ENCODE measurements at regions not wholly inside any gene's neighbourhood (a gene's known extent, or its start where the extent isn't known, plus 50 kb on each side); places are given as distances from the start of the nearest gene placed in this dataset.

DNA sequence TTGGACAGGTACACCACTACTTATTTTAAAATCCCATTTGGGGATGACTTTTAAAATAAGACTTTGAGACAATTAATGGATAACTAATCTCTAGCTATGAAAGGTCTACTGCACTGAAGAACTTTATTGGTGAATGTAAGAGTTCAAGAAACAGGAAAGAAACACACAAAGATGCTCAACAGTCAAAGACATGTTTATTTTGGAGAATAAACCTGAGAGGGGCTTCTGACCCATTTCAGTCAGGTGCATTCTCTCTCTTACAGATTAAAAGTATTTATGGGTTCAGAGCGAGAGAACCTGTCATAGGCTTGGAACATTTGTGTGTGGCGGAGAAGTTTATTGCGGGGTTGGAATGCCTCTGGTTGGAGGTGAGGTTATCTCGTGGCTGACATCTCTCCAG is 94.3 kb upstream of the USP29 start:
- DNase-seq (ENCODE audit: extremely low spot score, unreplicated experiment), result no peak
- H3K4me3 Mint-ChIP-seq (ENCODE audit: unreplicated experiment), result no peak overlapping the region
- H3K9me3 Mint-ChIP-seq (ENCODE audit: unreplicated experiment), result peaks cover 34% of the 10 kb centered on the region
- no peaks in the 10 kb centered on the region for H3K4me1 Mint-ChIP-seq (ENCODE audit: unreplicated experiment)
- no peaks in the 10 kb centered on the region for H3K36me3 Mint-ChIP-seq (ENCODE audit: unreplicated experiment)
- no peak overlapping the region for H3K27ac Mint-ChIP-seq (ENCODE audit: unreplicated experiment)
- TF ChIP-seq, protein P1, sequence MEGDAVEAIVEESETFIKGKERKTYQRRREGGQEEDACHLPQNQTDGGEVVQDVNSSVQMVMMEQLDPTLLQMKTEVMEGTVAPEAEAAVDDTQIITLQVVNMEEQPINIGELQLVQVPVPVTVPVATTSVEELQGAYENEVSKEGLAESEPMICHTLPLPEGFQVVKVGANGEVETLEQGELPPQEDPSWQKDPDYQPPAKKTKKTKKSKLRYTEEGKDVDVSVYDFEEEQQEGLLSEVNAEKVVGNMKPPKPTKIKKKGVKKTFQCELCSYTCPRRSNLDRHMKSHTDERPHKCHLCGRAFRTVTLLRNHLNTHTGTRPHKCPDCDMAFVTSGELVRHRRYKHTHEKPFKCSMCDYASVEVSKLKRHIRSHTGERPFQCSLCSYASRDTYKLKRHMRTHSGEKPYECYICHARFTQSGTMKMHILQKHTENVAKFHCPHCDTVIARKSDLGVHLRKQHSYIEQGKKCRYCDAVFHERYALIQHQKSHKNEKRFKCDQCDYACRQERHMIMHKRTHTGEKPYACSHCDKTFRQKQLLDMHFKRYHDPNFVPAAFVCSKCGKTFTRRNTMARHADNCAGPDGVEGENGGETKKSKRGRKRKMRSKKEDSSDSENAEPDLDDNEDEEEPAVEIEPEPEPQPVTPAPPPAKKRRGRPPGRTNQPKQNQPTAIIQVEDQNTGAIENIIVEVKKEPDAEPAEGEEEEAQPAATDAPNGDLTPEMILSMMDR (IDR thresholded peaks at IDR 0.05), result no peak
- H3K27me3 Mint-ChIP-seq (ENCODE audit: unreplicated experiment), result no peaks in the 10 kb centered on the region

DNA sequence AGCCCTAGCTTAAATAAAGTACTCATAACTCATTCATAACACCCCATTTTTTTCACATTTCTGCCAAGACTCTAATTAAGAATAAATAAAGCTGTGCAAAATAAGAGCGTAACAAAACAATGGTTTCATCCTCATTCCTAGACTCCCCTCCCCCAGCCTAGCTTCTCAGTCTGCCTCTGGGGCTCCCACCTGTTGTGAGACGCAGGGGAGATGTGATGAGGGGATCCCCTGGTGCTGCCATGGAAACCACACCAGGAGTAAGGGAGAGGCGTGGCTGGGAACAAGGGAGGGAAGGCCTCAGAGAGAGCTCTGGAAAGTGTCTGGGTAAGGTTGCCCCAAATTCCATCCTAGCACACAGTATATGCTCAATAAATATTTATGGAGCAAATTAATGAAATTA is 93.3 kb upstream of the USP29 start:
- no peak overlapping the region for H3K4me3 Mint-ChIP-seq (ENCODE audit: unreplicated experiment)
- no peaks in the 10 kb centered on the region for H3K27me3 Mint-ChIP-seq (ENCODE audit: unreplicated experiment)
- peaks cover 39% of the 10 kb centered on the region for H3K9me3 Mint-ChIP-seq (ENCODE audit: unreplicated experiment)
- no peak overlapping the region for H3K27ac Mint-ChIP-seq (ENCODE audit: unreplicated experiment)
- no peaks in the 10 kb centered on the region for H3K4me1 Mint-ChIP-seq (ENCODE audit: unreplicated experiment)
- TF ChIP-seq, protein P1 (IDR thresholded peaks at IDR 0.05), result no peak
- no peak for DNase-seq (ENCODE audit: extremely low spot score, unreplicated experiment)
- H3K36me3 Mint-ChIP-seq (ENCODE audit: unreplicated experiment), result no peaks in the 10 kb centered on the region

DNA sequence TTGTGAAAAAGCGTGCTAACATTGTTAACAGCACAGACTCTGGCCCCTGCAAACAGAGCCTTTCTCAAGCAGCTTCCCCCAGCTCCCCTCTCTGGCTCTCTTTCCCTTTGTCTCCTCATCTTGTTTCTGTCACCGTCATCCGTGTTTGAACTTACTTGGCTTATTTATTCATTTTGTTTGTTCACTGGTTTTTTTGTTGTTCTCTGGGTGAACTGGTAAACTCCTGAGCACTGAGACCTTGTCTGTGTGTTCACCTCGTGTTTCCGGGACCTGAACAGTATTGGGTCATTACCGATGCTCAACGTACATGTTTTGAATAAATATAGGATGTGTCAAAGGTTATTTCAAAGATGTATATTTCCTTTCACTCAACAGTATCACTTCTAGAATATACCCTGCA is 92.4 kb upstream of the USP29 start:
- DNase-seq (ENCODE audit: extremely low spot score, unreplicated experiment), result no peak
- H3K27me3 Mint-ChIP-seq (ENCODE audit: unreplicated experiment), result no peaks in the 10 kb centered on the region
- no peak overlapping the region for H3K27ac Mint-ChIP-seq (ENCODE audit: unreplicated experiment)
- no peaks in the 10 kb centered on the region for H3K36me3 Mint-ChIP-seq (ENCODE audit: unreplicated experiment)
- no peaks in the 10 kb centered on the region for H3K4me1 Mint-ChIP-seq (ENCODE audit: unreplicated experiment)
- H3K4me3 Mint-ChIP-seq (ENCODE audit: unreplicated experiment), result no peak overlapping the region
- peaks cover 43% of the 10 kb centered on the region for H3K9me3 Mint-ChIP-seq (ENCODE audit: unreplicated experiment)
- TF ChIP-seq, protein P1 (IDR thresholded peaks at IDR 0.05), result no peak

DNA sequence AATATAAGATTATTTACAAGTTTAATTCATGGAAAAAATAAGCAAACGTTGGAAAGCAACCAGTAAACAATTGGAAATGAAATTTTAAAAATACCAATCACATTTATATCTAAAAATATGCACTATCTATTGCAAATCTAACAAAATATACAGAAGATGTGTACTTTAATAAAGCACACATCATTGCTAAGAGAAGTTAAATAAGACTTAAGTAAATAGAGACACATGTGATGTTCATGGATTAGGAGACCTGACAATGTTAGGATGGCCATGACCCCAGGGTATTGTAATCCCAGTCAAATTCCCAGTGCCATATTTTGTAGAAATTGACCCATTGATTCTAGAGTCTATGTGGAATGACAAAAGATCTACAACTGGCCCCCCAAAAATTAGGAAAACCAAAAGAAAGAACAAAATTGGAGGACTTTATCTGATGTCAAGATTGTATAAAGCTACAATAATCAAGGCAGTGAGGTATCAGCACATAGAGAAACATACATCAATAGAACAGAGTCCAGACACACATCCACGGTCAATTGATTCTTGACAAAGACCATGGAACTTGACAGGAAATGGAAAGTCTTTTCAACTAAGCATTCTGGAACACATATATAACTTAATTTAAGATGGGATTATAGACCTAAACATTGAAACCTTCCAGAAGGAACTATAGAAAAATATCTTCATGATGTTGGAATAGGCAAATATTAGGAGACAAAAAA is 90.8 kb upstream of the USP29 start:
- Mint-ChIP-seq H3K9me3 (ENCODE audit: unreplicated experiment) (peaks cover 41% of the 10 kb centered on the region), H3K27me3 (ENCODE audit: unreplicated experiment) (no peaks in the 10 kb centered on the region), H3K27ac (ENCODE audit: unreplicated experiment) (no peak overlapping the region), H3K4me3 (ENCODE audit: unreplicated experiment) (no peak overlapping the region), H3K4me1 (ENCODE audit: unreplicated experiment) (no peaks in the 10 kb centered on the region), H3K36me3 (ENCODE audit: unreplicated experiment) (no peaks in the 10 kb centered on the region)
- DNase-seq (ENCODE audit: extremely low spot score, unreplicated experiment), result no peak
- TF ChIP-seq, protein P1 (IDR thresholded peaks at IDR 0.05), result no peak

DNA sequence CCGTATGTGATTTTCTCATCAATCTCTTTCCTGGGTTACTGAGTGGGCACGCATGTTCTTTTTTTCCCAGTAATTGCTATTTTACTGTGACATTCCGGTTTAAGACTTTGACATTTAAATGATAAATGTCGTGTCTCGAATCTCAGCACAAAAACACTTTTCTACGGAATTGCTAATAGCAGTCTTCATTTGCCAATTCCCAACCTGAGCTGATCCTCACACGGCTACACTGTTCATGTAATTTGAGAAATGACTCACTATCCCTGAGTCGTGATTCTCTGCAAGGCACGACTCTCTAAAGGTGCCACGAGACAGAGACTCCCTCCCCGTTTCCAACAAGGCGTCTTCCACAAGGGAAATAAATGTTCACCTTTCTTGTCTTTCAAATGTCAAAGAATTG is 88.7 kb upstream of the USP29 start:
- TF ChIP-seq, protein P1 (IDR thresholded peaks at IDR 0.05), result no peak
- H3K27me3 Mint-ChIP-seq (ENCODE audit: unreplicated experiment), result no peaks in the 10 kb centered on the region
- H3K36me3 Mint-ChIP-seq (ENCODE audit: unreplicated experiment), result no peaks in the 10 kb centered on the region
- no peak overlapping the region for H3K27ac Mint-ChIP-seq (ENCODE audit: unreplicated experiment)
- no peak overlapping the region for H3K4me3 Mint-ChIP-seq (ENCODE audit: unreplicated experiment)
- H3K4me1 Mint-ChIP-seq (ENCODE audit: unreplicated experiment), result no peaks in the 10 kb centered on the region
- peaks cover 36% of the 10 kb centered on the region for H3K9me3 Mint-ChIP-seq (ENCODE audit: unreplicated experiment)
- DNase-seq (ENCODE audit: extremely low spot score, unreplicated experiment), result no peak
